KMS-11 (cell line): ENCODE measurements at regions not wholly inside any gene's neighbourhood (a gene's known extent, or its start where the extent isn't known, plus 50 kb on each side); places are given as distances from the start of the nearest gene placed in this dataset.

Source experiments
- H2AFZ ChIP-seq: fragments of 200-600 bp; sonication (generic); 2 replicates; pipeline ENCODE4 v1.6.1; 2016; ENCODE audit warnings: antibody characterized with exemption, mixed run types, low read depth
- H3K27ac ChIP-seq: fragments of 200-600 bp; sonication (generic); 2 replicates; pipeline ENCODE4 v1.6.1; 2016; ENCODE audit warnings: mild to moderate bottlenecking, mixed run types
- H3K27me3 ChIP-seq: fragments of 200-600 bp; sonication (generic); 2 replicates; pipeline ENCODE4 v1.6.1; 2017; ENCODE audit warnings: mild to moderate bottlenecking, low read depth, mixed run types, moderate library complexity; ENCODE audit not compliant: insufficient read depth
- H3K36me3 ChIP-seq: fragments of 200-600 bp; sonication (generic); 2 replicates; pipeline ENCODE4 v1.6.1; 2017; ENCODE audit warnings: mild to moderate bottlenecking, mixed run types; ENCODE audit not compliant: insufficient read depth
- H3K4me1 ChIP-seq: fragments of 200-600 bp; sonication (generic); 2 replicates; pipeline ENCODE4 v1.6.1; 2016; ENCODE audit warnings: mild to moderate bottlenecking, low read depth, mixed run types; ENCODE audit not compliant: poor library complexity, severe bottlenecking
- H3K4me2 ChIP-seq: fragments of 200-600 bp; sonication (generic); 2 replicates; pipeline ENCODE4 v1.7.0; 2016; ENCODE audit warnings: mild to moderate bottlenecking, mixed run types
- H3K4me3 ChIP-seq: fragments of 200-600 bp; sonication (generic); IDR thresholded peaks from 2 replicates; pipeline ENCODE4 v1.6.1; 2017; ENCODE audit warnings: low read depth, low read length, mixed read lengths; ENCODE audit not compliant: insufficient read depth
- H3K79me2 ChIP-seq: fragments of 200-600 bp; sonication (generic); 2 replicates; pipeline ENCODE4 v1.6.1; 2016; ENCODE audit warnings: low read depth, mixed run types; ENCODE audit not compliant: insufficient read depth
- H3K9ac ChIP-seq: fragments of 200-600 bp; sonication (generic); 2 replicates; pipeline ENCODE4 v1.6.1; 2016; ENCODE audit warnings: mild to moderate bottlenecking, mixed run types
- H4K20me1 ChIP-seq: fragments of 200-600 bp; sonication (generic); 2 replicates; pipeline ENCODE4 v1.6.1; 2016; ENCODE audit warnings: mild to moderate bottlenecking, mixed run types; ENCODE audit not compliant: insufficient read depth
- CTCF ChIP-seq: fragments of 200-600 bp; sonication (generic); conservative IDR thresholded peaks from 2 replicates; pipeline ENCODE4 v1.6.1; 2017; ENCODE audit warnings: low read depth, mild to moderate bottlenecking, antibody characterized with exemption, low read length, moderate library complexity, mixed read lengths

DNA sequence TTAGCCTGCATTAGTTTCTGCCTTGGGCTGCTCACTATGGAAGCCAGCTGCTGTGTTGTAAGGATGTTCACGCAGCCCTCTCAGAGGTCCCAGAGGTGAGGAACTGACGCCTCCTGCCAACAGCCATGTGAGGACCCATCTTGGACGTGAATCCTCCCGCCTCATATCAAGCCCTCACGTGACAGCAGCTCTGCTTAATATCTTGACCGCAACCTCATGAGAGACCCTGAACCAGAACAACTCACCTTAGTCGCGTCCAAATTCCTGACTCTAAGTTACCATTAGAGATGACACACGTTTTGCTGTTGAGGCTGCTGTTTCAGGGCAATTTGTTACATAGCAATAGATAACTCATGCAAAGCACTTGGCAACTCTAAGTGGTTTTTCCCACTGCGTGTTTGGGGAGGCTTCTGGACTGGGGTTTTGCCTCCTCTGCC is 97.7 kb downstream of the TMEM17 start:
- TF ChIP-seq CTCF = no peak
- no peak overlapping the region for H3K4me2 ChIP-seq
- H2AFZ ChIP-seq = no peak overlapping the region
- H3K4me3 ChIP-seq = no peak overlapping the region
- H3K36me3 ChIP-seq = no peaks in the 10 kb centered on the region
- no peaks in the 10 kb centered on the region for H4K20me1 ChIP-seq
- H3K4me1 ChIP-seq = peaks cover 19% of the 10 kb centered on the region
- no peak overlapping the region for H3K9ac ChIP-seq
- H3K79me2 ChIP-seq = no peaks in the 10 kb centered on the region
- H3K27ac ChIP-seq = no peak overlapping the region
- H3K27me3 ChIP-seq = no peaks in the 10 kb centered on the region

- TF ChIP-seq CTCF = no peak
- Histone ChIP-seq H4K20me1 (no peaks in the 10 kb centered on the region), H3K27me3 (no peaks in the 10 kb centered on the region), H3K4me2 (no peak overlapping the region), H3K79me2 (no peaks in the 10 kb centered on the region), H2AFZ (no peak overlapping the region), H3K4me3 (no peak overlapping the region), H3K4me1 (peaks cover 15% of the 10 kb centered on the region), H3K27ac (no peak overlapping the region), H3K36me3 (no peaks in the 10 kb centered on the region), H3K9ac (no peak overlapping the region)
Observed at GRCh38 chr2:62407838-62408237, 98.2 kb downstream of the TMEM17 start.

GRCh38 chr2:62407401-62407800 is 98.6 kb downstream of the TMEM17 start:
- Histone ChIP-seq H4K20me1 (no peaks in the 10 kb centered on the region), H3K27ac (no peak overlapping the region), H3K79me2 (no peaks in the 10 kb centered on the region), H3K27me3 (no peaks in the 10 kb centered on the region), H3K4me1 (peaks cover 10% of the 10 kb centered on the region), H3K36me3 (no peaks in the 10 kb centered on the region), H2AFZ (no peak overlapping the region), H3K4me3 (no peak overlapping the region), H3K4me2 (no peak overlapping the region), H3K9ac (no peak overlapping the region)
- TF ChIP-seq CTCF = no peak

- Histone ChIP-seq H3K4me2 (no peak overlapping the region), H4K20me1 (no peaks in the 10 kb centered on the region), H3K27me3 (no peaks in the 10 kb centered on the region), H2AFZ (no peak overlapping the region), H3K9ac (no peak overlapping the region), H3K27ac (no peak overlapping the region), H3K36me3 (no peaks in the 10 kb centered on the region), H3K4me3 (no peak overlapping the region), H3K4me1 (peaks cover 5% of the 10 kb centered on the region), H3K79me2 (no peaks in the 10 kb centered on the region)
- TF ChIP-seq CTCF = no peak
Observed at GRCh38 chr2:62406573-62407043, 99.4 kb downstream of the TMEM17 start.

DNA sequence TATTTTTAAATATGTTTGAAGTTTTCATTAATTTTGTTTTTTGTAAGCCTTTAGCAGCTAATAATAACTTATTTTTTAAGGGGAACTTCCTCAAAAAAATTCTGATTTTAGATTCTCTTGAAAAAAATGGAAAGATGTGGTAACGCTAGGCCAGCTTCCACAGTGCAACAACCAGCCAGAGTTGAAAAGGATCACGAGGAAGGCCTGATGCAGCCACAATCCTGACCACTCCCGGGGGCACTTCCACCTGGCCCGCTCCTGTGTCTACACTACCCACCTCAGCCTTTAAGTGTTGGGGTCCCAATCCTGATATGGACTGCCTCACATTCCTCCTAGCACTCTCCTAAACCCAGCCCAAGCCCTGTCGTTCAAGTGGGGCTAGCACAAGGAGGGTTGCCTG is 101.1 kb downstream of the TMEM17 start:
- H3K4me3 ChIP-seq = no peak overlapping the region
- H2AFZ ChIP-seq = no peak overlapping the region
- H3K79me2 ChIP-seq = no peaks in the 10 kb centered on the region
- H3K27ac ChIP-seq = no peak overlapping the region
- no peaks in the 10 kb centered on the region for H3K27me3 ChIP-seq
- H3K4me1 ChIP-seq = no peaks in the 10 kb centered on the region
- H3K4me2 ChIP-seq = no peak overlapping the region
- H3K36me3 ChIP-seq = no peaks in the 10 kb centered on the region
- no peak for TF ChIP-seq CTCF
- no peaks in the 10 kb centered on the region for H4K20me1 ChIP-seq
- H3K9ac ChIP-seq = no peak overlapping the region
